Hematopoietic multipotent progenitor cell treated with erythropoietin and hydrocortisone succinate and interleukin-3 and kit ligand, for 8 days (in vitro differentiated cells): ENCODE measurements at regions not wholly inside any gene's neighbourhood (a gene's known extent, or its start where the extent isn't known, plus 50 kb on each side); places are given as distances from the start of the nearest gene placed in this dataset.

Source experiments
- DNase-seq: peaks from one replicate; pipeline ENCODE4 v3.0.0-alpha.2; 2015

DNA sequence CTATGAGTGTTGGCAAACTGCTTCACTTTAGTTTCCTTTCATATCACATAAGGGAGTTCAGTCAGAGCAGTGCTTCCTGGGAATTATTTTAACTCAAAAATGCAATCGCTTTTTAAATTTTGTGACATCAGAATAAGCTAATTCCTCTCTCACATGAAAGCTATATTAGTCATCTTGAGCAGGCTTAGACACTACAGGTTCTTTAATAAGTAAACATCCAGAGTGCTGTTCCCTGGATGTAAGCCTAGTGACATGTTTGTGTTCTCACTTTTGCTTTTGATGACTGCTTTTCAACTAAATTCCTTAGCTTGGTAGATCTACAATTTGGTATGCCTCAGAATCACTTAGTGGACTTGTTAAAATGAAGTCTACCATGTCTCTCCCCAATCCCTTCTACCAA is 252.7 kb upstream of the POU3F2 start:
- no peak for DNase-seq

DNA sequence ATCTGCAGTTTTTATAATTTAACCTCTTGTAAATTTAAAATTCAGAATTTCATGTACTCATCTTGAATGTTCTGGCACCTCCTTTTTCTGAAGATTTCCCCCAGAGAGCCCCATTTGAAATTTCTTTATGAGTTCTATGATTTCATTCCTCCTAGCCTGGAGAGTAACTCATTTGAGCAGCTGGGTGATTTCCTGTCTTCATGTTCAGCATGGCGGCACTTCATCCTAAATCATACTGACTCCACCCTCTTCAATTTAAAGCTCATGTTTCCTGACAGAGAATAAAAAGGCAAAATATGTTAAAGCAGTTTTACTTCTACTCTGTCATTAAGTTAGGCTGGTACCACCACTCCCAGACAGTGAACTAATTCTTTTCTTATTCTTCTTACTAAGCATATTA is 250.9 kb upstream of the POU3F2 start:
- no peak for DNase-seq

DNA sequence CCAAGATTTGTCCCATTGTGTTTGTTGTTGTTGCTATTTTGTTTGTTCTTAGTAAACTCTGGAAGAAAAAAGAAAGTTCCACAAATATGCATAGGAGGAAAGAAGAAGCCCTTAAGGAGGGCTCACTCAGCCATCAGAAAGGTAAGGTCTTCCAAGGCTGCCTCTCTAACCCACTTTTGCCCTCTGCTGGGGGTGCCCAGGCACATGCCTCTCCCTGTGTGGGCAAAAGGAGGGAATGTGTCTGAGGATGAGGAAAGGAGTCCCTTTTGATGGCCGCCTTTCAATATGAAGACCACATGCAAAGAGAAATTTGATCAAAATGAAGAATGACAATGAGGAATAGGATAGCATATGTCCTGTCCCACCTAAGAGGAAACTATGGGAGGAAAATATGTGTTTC is 248.2 kb upstream of the POU3F2 start:
- DNase-seq = no peak

DNA sequence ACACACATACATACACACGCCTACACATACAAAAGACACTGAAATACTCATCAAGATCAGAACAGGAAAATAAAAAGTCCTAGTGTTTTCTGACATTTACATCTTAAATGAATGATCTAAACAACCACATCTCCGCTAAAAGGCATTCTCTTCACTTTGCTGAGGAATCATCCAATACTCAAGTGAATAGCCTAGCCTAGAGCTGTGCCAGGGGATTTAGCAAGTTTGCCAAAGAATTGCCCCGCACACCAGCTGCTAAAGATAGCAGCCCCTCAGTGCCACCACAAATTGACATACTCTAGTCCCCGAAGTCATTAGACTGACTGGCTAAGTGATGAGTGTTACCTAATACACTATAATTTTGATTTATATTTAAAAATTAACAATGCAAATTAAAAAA is 246.8 kb upstream of the POU3F2 start:
- no peak for DNase-seq

DNA sequence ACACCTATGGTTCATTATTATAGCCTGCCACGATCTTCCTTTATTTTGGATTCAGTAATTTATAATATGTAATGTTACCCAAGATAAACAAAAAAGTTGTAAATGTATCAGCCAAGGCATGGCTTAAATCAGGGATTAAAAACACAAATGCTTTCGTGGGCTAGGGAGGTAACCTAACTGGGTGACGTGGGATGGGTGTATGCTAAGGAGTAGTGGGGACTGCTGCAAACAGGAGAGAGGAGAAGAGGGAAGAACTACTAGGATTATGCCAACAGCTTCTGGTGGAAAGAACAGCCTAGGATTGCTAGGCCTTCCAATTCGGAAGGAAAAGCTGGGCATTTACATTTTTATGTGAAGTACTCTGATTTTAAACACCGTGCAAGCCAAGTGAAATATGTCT is 244.8 kb upstream of the POU3F2 start:
- DNase-seq = no peak

DNA sequence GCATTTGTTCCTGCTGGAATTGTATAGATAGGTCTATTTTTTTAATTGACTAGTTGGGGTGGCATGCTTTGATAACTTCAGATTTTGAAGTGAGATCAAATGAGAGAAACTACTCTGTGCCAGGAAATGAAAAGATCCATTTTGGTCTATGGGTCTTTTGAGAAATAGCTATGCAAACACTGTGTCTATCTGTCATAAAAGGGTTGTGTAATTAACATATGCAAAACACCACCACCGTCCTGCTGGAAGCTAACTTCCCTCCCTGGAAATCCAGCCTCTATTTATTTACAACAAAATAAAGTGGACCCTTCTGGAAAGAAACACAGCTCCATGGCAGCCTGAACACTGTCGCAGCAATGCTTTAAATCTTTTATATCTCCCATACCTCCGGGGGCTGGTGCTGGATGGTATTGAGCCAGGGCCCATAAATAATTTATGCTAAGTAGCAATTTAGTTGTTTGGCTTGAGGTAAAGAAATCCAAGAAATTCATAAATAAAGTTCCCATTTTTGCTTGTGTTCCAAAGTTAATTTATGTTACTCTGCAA is 244.2 kb upstream of the POU3F2 start:
- no peak for DNase-seq

DNA sequence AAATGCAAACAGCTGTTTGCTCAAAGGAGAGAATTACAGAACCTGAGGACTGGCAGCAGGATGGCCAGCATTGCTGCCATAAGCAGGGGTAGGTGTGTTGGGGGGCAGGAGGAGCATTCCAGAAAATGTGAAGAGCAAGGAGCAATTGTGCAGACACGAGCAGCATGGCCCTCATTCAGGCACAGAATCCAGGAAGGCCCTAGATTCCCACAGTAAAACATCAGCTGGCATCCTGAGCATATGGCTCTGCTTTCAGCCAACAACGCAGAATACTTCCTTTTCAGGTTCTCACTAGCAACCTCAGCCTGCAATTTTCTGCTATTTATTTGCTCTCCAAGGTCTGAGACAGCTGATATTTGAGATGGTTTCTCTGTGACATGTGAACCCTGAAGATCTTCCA is 243.4 kb upstream of the POU3F2 start:
- no peak for DNase-seq

DNA sequence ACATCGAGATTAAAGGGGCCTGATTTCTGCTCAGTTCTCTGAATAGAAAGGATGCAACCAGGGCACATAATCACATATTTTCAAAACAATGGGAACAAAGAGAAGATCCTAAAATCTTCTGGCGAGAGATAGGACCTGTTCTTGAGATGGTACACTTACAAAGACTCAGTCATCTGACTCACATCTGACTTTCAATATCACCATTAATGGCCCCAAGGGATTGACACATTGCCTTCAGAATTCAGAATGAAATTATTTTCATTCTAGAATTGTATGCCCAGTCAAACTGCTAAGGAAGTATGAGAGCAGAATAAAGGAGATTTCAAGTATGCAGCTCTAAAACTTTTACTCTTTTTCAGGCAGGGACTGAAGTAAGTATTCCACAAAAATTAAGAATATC is 240.7 kb upstream of the POU3F2 start:
- DNase-seq = no peak

DNA sequence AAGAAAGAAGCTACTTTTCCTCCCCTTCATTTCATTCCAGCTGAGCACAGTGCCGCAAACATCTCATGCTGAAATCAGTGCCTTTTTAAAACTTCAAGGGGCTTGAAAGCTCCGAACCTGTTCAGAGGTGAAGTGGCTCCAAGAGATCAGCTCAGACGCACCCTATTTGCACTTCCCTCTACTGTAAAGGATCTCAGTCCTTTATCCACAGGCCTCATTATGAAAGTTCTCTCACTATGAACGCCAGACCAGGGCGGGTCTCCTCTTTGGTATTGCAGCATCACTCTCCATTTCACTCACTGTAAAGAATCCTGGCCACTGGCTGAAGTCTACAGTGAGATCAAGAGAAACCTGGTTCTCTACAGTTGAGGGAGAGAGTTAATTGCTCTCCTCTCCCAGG is 232.7 kb upstream of the POU3F2 start:
- no peak for DNase-seq

DNA sequence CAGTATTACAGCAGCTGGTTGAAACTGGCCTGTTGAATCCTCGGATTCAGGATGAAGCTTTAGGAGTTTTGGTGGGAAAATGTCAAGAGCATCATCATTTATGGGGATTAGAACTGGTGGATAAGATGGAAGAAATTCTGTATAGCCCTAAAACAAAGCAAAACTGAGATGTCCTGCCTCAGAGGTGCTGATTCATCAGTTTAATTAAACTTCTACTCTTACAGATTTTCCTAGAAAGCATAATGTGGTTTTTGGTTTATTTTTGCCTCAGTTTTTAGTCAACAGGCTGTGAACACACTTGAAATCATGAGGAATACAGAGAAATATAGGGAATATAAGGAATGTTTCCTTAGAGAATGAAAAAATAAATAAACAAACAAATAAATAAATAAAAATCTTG is 228.7 kb upstream of the POU3F2 start:
- no peak for DNase-seq

DNA sequence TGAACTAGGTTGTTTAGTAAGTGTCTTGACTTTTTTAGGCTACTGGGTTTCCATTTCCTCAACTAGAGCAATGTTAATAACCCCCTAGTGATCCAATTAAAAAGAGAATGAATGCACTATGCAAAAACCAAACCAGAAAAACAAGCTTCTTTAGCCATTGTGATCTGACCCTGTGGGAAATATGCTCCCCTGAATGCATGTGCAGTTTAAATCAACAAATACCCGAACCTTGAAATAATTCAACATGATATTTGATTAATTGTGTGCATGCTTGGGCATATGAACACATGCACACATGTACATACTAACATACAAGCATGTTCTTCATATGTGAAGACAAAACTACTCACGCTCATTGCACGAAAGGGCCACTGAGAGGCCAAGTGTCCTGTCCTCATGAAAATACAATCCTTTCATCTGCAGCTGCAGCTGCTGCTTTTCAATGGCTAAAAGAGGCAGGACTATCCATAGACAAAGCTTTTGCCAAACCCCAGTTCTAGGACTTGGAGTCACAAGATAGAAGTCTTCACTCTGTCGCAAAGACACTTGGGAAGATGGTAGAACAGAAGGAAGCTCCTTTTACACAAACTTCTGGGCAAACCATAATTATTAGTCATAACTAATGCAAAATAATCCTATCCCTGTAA is 207.1 kb upstream of the POU3F2 start:
- DNase-seq = no peak

DNA sequence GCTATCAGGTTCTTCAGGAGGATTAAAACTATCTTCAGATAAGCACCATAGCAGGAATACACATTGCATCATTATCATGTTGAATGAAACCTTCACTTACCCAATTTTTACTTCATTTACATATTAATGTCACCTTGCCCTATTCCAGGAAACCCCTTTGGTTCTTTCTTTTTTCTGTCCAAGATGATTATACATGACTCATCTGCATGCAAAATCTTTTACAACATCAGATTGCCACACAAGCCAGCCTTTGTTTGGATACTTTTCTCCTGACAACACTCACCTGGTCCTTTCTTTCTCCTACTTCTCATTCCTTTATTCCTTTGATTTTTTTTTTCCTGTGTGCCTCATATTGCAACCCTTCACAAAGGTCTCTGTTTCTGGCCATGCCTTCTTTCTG is 200.5 kb upstream of the POU3F2 start:
- no peak for DNase-seq

DNA sequence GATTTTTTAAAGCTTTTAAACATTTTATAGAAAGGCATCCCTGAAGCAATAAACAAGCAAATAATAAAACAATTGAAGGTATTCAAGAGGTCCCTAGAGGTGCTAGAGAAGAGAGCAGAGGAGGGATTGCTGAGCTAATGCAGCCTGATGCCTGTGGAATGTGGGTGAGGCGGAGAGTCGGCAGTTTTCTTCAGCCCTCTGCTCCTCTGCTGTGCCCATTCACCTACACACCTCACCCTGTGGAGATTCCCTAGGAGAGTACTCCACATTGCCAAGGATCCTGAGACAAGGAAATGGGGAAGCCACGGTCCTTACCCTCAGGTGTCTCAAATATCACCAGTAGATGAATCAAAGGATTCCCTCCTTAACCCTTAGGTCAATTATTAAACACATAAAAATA is 199.8 kb upstream of the POU3F2 start:
- DNase-seq = no peak

DNA sequence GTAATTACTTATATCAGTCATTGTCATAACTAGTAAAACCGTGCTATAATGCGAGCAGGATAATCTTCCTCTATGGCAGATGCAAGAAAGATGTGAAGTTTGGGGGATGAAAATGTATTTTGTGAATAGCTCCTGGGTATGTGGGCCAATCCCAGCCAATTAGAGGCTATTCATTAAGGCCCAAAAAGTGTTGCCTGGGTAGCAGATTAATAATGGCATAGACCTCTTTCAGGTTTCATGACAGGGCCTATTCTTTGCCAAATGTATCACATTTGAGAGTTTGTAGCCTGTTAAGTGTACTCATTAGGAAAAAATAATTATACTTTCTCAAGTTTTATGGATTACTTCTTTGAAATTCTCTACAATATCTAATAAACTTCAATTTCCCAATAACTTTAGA is 199.2 kb upstream of the POU3F2 start:
- DNase-seq = no peak

DNA sequence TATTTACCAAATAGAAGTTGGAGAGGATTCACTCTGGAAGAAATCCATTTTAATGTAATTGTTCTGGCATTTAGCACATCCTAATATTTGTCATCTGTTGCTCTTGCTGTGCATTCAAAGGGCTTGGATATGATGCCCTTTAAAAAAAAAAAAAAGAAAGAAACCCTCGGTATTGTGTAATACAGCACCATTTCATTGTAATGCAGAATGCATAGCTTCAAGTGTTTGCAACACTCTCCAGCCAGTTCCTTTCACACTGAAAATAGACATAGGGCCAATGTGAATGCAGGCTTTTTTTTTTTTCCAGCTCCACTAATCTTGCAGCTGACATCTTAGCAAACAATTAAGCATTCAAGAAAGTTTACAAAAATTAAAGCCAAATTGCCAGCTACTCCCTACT is 197.4 kb upstream of the POU3F2 start:
- no peak for DNase-seq

DNA sequence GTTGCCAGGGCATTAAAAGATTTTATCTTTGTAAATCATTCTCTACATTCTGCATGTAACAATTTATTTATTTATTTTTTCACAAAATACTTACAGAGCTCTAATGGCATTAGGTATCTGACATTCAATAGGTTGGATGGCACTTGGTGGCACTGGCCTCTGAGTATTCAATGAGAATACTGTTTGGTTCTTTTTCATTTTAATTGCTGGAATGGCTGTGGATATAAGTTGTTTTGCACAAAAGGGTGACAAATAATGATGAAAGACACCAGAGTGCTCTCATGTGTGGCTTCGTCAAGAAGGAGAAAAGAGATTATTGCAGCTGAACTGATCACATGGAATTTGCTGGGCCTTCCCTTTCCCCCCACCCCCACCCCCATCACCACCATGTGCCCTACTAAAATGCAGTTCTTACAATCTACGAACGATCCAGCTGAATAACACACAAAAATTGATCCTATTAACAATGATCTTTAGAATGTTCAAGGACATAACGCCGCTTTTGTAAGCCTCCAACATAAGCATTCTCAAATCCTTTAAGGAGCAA is 195.2 kb upstream of the POU3F2 start:
- no peak for DNase-seq

DNA sequence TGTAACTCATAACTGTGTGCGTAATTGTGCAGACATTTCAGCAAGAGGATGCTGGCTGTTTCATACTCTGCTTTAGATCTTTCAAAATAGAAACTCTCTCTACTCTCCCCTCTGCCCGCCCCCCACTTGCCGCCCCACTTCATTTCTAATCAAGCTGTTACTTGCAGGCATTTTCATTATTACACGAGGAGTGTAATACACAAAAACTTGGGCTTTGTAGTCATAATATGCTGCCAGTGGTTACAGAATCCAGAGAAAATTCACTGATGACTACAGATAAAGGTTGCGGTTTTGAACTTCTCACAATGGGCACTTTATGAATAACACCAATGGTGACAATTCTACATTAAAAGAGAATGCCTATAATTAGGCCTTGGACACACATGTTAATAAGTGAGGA is 194.0 kb upstream of the POU3F2 start:
- no peak for DNase-seq

DNA sequence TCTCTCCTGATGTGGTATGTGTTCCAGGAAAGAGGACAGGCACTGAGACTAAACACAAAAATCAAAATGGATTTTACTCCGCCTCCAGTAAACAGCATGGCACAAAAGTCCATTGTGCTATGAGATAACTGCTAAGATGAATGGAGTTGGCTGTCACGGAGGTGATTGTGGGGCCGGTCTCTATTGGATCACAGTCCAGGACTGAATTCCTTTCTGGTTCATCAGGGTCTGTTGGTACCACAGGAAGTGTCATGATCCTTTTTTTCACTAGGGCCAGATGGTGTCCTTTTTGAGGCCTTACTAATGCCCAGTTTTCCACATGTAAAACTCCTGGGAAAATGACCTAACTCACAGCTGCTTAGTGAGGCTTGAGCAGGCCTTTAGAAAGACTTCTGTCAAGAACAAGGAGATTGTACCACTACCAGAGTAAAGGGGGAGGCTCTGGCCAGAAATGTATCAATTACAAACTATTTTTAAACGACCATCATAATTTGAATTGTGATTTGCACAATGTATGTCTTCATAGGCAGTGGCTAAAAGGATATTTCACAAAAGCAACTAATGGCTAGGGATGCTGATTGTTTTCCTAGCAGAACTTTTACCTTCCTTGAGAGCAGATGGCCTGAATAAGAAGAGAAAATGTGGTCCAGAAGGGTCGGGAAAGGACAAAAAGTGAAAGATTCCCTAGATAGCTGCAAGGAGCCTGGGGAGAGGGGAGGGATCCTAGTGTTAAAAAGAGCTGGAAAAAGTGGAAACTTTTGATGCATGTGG is 192.2 kb upstream of the POU3F2 start:
- DNase-seq = no peak

DNA sequence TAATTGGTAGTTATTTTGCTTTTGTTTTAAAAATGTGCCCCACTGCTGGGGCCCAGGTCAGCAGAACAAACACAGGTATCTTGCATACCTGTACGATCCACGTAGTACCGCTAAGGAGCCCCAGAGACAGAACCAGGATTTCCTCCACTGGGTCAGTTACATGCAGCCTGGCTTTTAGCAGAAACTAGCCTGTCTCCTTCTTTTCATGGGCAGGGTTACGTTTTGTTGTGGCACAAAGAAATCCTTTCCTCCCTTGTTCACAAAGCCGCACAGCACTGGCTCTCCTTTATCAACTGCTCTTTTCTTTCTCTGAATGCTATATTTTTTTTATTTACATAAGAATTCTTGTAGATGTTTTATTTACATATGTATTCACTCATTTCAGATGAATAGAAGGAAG is 190.3 kb upstream of the POU3F2 start:
- DNase-seq = no peak

DNA sequence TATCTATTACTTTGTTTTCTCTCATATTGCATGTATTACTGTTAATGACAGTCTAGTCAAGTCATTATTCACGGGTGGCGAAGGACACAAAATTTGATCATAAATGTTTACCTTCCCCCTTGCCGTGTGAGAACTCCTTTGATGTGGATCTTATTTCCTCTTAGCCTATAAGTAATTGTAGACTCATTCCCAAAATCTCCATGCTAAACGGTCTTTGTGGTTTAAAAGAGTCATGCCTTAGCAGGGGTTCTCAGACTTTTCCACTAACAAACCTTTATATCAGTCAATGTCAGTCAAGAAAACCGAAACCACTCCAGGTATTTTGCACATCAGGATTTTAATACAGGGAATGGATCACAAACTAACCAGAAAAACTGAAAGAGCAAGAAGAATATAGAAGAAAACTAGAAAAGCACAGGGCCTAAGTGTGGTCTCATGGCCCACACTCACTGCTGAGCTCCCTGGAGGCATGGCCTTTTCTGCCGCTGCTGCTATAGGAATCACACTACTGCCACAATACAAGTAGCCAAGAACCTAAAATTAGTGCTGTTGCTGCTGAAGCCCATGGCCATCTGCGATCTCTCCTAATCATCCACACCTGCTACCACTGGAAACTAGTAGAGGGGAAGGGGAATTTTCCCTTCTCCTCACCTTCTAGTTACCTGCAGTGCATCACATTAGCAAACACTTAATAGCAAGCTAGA is 186.0 kb upstream of the POU3F2 start:
- DNase-seq = no peak

DNA sequence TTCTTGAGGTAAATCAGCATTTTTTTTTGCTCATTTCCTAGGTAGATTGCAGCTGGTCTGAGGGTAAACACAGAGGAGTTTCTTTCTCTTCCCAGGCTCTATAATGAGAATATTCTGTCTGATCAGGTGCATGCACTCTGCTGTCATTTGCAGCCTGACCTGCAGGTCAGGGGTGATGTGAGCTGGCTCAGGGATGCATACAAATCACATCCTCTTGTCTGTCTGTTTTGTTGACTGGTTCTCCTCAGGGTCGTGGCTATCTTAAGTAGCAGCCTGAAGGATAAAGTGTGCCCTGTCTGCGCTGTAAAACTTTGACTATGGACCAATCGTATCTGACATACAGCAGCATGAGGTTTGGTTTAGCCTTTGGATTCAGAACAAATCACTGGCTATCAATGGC is 183.4 kb upstream of the POU3F2 start:
- DNase-seq = no peak

DNA sequence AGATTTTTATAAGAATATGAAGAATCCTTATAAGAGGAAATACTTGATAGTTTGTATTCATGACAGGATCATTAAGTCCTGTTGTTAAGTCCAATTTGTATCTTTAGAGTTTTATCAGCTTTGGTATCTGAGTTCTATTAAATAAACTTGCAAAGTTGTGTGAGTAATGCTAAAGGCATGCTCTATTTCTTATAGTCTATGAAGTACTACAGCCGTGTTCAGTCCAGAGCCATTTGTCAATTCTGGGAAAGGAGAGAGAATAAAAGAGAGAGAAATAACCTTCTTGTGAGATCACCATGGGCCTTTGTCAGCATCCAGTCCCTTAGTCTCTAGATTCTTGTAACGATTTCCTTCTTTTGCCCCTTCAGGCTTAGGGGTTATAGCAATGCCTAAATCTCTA is 181.2 kb upstream of the POU3F2 start:
- DNase-seq = no peak

DNA sequence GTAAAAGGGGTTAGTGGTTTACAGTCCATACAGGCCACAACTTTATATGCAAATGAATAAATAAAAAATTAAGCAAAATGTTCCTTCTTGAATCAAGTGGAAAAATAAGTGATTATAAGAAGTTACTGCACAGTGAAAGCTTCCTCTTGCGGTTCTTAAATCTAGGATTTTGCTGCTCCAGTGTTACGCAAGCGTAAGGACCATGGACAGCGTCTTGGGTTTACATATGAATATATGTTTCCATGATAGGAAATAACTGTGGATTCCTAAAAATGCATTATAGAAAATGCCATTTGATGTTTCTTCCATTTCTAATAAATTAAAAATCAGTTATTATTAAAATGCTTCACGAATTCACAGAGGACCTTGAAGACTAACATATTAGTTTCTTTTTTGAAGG is 176.6 kb upstream of the POU3F2 start:
- peak; percentile 43 for DNase-seq

DNA sequence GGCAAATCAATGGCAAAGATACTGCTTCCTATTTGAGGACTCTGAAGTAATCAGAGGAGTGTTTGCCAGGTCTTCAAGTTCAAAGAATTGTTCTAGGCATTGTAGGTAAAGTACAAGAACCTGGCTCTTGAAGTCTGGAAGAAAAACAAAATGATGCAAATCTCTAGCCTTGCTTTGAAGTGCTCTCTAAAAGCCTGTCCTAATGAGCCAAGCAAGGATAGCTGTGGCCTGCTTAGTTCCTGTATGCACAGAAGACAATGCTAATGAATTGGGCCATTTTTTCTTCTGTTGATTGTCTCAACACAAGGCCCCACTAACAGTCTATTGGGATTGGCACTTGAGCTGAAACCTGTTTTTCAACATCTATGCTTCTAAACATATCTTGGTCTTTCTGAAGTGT is 165.0 kb upstream of the POU3F2 start:
- no peak for DNase-seq
